WTC11 (cell line): ENCODE measurements at regions not wholly inside any gene's neighbourhood (a gene's known extent, or its start where the extent isn't known, plus 50 kb on each side); places are given as distances from the start of the nearest gene placed in this dataset.
A peak's percentile ranks its signal among the peaks of the same experiment; 100 is the strongest.

Source experiments
- ATAC-seq: fragments of 200-7000 bp; cut with Tn5 transposase; 2 replicates; pipeline ENCODE4 v1.10.0; 2021; ENCODE audit warnings: mild to moderate bottlenecking, moderate library complexity
- CTCF ChIA-PET: fragments of 300-600 bp; sonication (Branson Sonifier 250); formaldehyde crosslinking; loops from one replicate; lab custom pipeline; 2021; ENCODE audit warnings: antibody characterized with exemption; lab: Charles Lee
- POLR2A ChIA-PET: fragments of 350-600 bp; sonication (Branson Sonifier 250); formaldehyde crosslinking; loops from one replicate; lab custom pipeline; 2021; ENCODE audit warnings: antibody characterized with exemption; lab: Charles Lee
- DNase-seq: peaks from one replicate; pipeline ENCODE4 v3.0.0; 2021; ENCODE audit warnings: low spot score
- H3K27ac Mint-ChIP-seq: 2 replicates; pipeline ENCODE4 v1.8.0; 2021; ENCODE audit warnings: mixed read lengths
- H3K27me3 Mint-ChIP-seq: 2 replicates; pipeline ENCODE4 v1.8.0; 2021; ENCODE audit warnings: low read depth, mild to moderate bottlenecking, moderate library complexity, mixed read lengths
- H3K36me3 Mint-ChIP-seq: 2 replicates; pipeline ENCODE4 v1.8.0; 2021; ENCODE audit warnings: mixed read lengths
- H3K4me1 Mint-ChIP-seq: 2 replicates; pipeline ENCODE4 v1.8.0; 2022; ENCODE audit warnings: mixed read lengths
- H3K4me3 Mint-ChIP-seq: 2 replicates; pipeline ENCODE4 v1.8.0; 2021; ENCODE audit warnings: mild to moderate bottlenecking, moderate library complexity, mixed read lengths
- H3K9me3 Mint-ChIP-seq: 2 replicates; pipeline ENCODE4 v1.8.0; 2021; ENCODE audit warnings: mixed read lengths
- CREB1 ChIP-seq: sonication (generic); formaldehyde crosslinking; IDR thresholded peaks from 2 replicates; pipeline ENCODE4 v1.8.0; 2023; ENCODE audit warnings: mild to moderate bottlenecking, missing genetic modification reagents
- CTCF ChIP-seq: fragments of 200-600 bp; IDR thresholded peaks from 2 replicates; pipeline ENCODE4 v1.8.0; 2022; ENCODE audit warnings: antibody characterized with exemption
- ETV6 ChIP-seq: sonication (generic); formaldehyde crosslinking; IDR thresholded peaks from 2 replicates; pipeline ENCODE4 v1.8.1; 2022; ENCODE audit warnings: mild to moderate bottlenecking, missing genetic modification reagents
- GTF2I ChIP-seq: fragments of 250-450 bp; sonication (Bioruptor Pico); conservative IDR thresholded peaks from 2 replicates; pipeline ENCODE4 v1.4.0; 2021; ENCODE audit warnings: mild to moderate bottlenecking
- HMGA2 ChIP-seq: fragments of 250-450 bp; sonication (Bioruptor Pico); IDR thresholded peaks from 2 replicates; pipeline ENCODE4 v1.4.0; 2021; ENCODE audit warnings: mild to moderate bottlenecking, moderate library complexity
- JAZF1 ChIP-seq: fragments of 250-450 bp; sonication (Bioruptor Pico); IDR thresholded peaks from 2 replicates; pipeline ENCODE4 v1.9.0; 2021; ENCODE audit warnings: moderate library complexity, mild to moderate bottlenecking, inconsistent platforms
- KAT7 ChIP-seq: sonication (generic); formaldehyde crosslinking; IDR thresholded peaks from 2 replicates; pipeline ENCODE4 v1.8.1; 2023; ENCODE audit warnings: missing genetic modification reagents, mild to moderate bottlenecking, borderline replicate concordance
- OVOL2 ChIP-seq: fragments of 250-450 bp; sonication (Bioruptor Pico); IDR thresholded peaks from 2 replicates; pipeline ENCODE4 v1.9.0; 2021; ENCODE audit warnings: mild to moderate bottlenecking, borderline replicate concordance
- PRDM15 ChIP-seq: sonication (generic); formaldehyde crosslinking; IDR thresholded peaks from 2 replicates; pipeline ENCODE4 v1.8.0; 2022; ENCODE audit warnings: missing genetic modification reagents
- SP1 ChIP-seq: sonication (generic); formaldehyde crosslinking; conservative IDR thresholded peaks from 2 replicates; pipeline ENCODE4 v1.8.1; 2022; ENCODE audit warnings: missing genetic modification reagents
- TEAD1 ChIP-seq: sonication (generic); formaldehyde crosslinking; IDR thresholded peaks from 2 replicates; pipeline ENCODE4 v1.8.0; 2022; ENCODE audit warnings: mild to moderate bottlenecking, missing genetic modification reagents
- TP53 ChIP-seq: sonication (generic); formaldehyde crosslinking; IDR thresholded peaks from 2 replicates; pipeline ENCODE4 v1.8.1; 2023; ENCODE audit warnings: mild to moderate bottlenecking, missing genetic modification reagents
- ZBTB43 ChIP-seq: sonication (generic); formaldehyde crosslinking; IDR thresholded peaks from 2 replicates; pipeline ENCODE4 v1.8.1; 2023; ENCODE audit warnings: mild to moderate bottlenecking, missing genetic modification reagents
- ZNF138 ChIP-seq: sonication (generic); formaldehyde crosslinking; conservative IDR thresholded peaks from 2 replicates; pipeline ENCODE4 v1.8.1; 2022; ENCODE audit warnings: mild to moderate bottlenecking, moderate library complexity, missing genetic modification reagents
- ZNF232 ChIP-seq: sonication (generic); formaldehyde crosslinking; IDR thresholded peaks from 2 replicates; pipeline ENCODE4 v1.8.0; 2022; ENCODE audit warnings: mild to moderate bottlenecking, missing genetic modification reagents
- TF ChIP-seq, protein P1 (sequence below): fragments of 250-450 bp; sonication (Bioruptor Pico); IDR thresholded peaks from 2 replicates; pipeline ENCODE4 v1.9.0; 2021; ENCODE audit warnings: moderate library complexity, mild to moderate bottlenecking, inconsistent platforms, borderline replicate concordance
- TF ChIP-seq, protein P2 (sequence below): sonication (generic); formaldehyde crosslinking; conservative IDR thresholded peaks from 2 replicates; pipeline ENCODE4 v1.8.1; 2023; ENCODE audit warnings: mild to moderate bottlenecking, low read depth, missing genetic modification reagents, moderate library complexity

- no peaks in the 10 kb centered on the region for H3K36me3 Mint-ChIP-seq
- no peak overlapping the region for H3K27ac Mint-ChIP-seq
- DNase-seq (no peak), ATAC-seq (no peak)
- ChIA-PET CTCF (interaction anchor here (1.1 to 1.9 kb wide), 2 partner anchors 52 to 138 kb away, joined by 4 read pairs; no protein-coding TSS in a partner anchor), POLR2A (no interaction called here)
- H3K4me1 Mint-ChIP-seq, result peaks cover 9% of the 10 kb centered on the region
- H3K9me3 Mint-ChIP-seq, result peaks cover 8% of the 10 kb centered on the region
- no peak overlapping the region for H3K4me3 Mint-ChIP-seq
- no peak for TF ChIP-seq JAZF1 (CRISPR knock-in tag)
- TF ChIP-seq CTCF, result no peak
- TF ChIP-seq, protein P1, sequence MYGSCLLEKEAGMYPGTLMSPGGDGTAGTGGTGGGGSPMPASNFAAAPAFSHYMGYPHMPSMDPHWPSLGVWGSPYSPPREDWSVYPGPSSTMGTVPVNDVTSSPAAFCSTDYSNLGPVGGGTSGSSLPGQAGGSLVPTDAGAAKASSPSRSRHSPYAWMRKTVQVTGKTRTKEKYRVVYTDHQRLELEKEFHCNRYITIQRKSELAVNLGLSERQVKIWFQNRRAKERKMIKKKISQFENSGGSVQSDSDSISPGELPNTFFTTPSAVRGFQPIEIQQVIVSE (CRISPR knock-in tag), result no peak
- TF ChIP-seq SP1, result no peak
- TF ChIP-seq ZNF138, result no peak
- TF ChIP-seq TP53, result no peak
- TF ChIP-seq HMGA2 (CRISPR knock-in tag), result no peak
- TF ChIP-seq, protein P2, sequence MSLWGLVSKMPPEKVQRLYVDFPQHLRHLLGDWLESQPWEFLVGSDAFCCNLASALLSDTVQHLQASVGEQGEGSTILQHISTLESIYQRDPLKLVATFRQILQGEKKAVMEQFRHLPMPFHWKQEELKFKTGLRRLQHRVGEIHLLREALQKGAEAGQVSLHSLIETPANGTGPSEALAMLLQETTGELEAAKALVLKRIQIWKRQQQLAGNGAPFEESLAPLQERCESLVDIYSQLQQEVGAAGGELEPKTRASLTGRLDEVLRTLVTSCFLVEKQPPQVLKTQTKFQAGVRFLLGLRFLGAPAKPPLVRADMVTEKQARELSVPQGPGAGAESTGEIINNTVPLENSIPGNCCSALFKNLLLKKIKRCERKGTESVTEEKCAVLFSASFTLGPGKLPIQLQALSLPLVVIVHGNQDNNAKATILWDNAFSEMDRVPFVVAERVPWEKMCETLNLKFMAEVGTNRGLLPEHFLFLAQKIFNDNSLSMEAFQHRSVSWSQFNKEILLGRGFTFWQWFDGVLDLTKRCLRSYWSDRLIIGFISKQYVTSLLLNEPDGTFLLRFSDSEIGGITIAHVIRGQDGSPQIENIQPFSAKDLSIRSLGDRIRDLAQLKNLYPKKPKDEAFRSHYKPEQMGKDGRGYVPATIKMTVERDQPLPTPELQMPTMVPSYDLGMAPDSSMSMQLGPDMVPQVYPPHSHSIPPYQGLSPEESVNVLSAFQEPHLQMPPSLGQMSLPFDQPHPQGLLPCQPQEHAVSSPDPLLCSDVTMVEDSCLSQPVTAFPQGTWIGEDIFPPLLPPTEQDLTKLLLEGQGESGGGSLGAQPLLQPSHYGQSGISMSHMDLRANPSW (CRISPR knock-in tag), result no peak
- TF ChIP-seq CREB1, result no peak
- TF ChIP-seq KAT7, result no peak
- TF ChIP-seq GTF2I (CRISPR knock-in tag), result no peak
- no peak for TF ChIP-seq ETV6 (CRISPR knock-in tag)
- no peak for TF ChIP-seq ZBTB43
- no peak for TF ChIP-seq ZNF232 (CRISPR knock-in tag)
- 0 out of 2 replicates have a peak, but pooled peaks cover 2% of the 10 kb centered on the region for H3K27me3 Mint-ChIP-seq
Observed at GRCh38 chr6:150548330-150548729, 51.4 kb upstream of the PLEKHG1 start.

DNA sequence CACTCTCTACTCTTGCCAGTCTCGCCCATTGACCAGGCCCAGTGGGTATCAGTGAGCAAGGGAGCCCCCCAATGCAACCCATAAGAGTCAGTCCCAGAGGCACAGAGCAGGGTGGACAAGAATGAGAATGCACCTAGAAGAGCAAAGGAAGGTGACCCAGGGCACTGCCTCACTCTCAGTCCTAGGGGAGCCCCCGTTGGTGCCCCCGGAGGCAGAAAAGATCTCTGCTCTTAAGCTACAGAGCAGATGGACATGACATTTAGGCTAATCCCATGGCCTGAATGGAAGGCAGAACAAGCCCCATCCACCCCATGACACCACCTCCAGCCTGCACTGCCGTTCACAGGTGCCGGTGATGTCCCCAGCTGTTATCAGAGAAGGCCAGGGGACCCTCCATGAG, 50.7 kb upstream of the PLEKHG1 start:
- CTCF ChIA-PET, result interaction anchor here (1.0 to 1.9 kb wide), 4 partner anchors 21 to 137 kb away, joined by 3 to 4 read pairs (median 4); no protein-coding TSS in a partner anchor
- Mint-ChIP-seq H3K4me1 (peaks cover 9% of the 10 kb centered on the region), H3K27ac (no peak overlapping the region), H3K9me3 (peaks cover 12% of the 10 kb centered on the region), H3K4me3 (no peak overlapping the region), H3K27me3 (0 out of 2 replicates have a peak, but pooled peaks cover 2% of the 10 kb centered on the region), H3K36me3 (no peaks in the 10 kb centered on the region)
- ATAC-seq (peak; percentile 61; the same call in 1 of the 2 replicates), DNase-seq (peak; percentile 25)
- TF ChIP-seq OVOL2 (CRISPR knock-in tag) (no peak), PRDM15 (CRISPR knock-in tag) (no peak), TEAD1 (no peak)
- POLR2A ChIA-PET, result no interaction called here
